ES-I3 (cell line): ENCODE measurements at regions not wholly inside any gene's neighbourhood (a gene's known extent, or its start where the extent isn't known, plus 50 kb on each side); places are given as distances from the start of the nearest gene placed in this dataset.

Source experiments
- H3K36me3 ChIP-seq: 2 replicates; pipeline ENCODE4 v1.6.1; 2013; ENCODE audit warnings: mild to moderate bottlenecking, low read length, control low read depth, moderate library complexity; ENCODE audit not compliant: insufficient read depth
- H3K4me1 ChIP-seq: 2 replicates; pipeline ENCODE4 v1.6.1; 2013; ENCODE audit warnings: mild to moderate bottlenecking, control low read depth, low read length; ENCODE audit not compliant: insufficient read depth
- H3K9ac ChIP-seq: 2 replicates; pipeline ENCODE4 v1.6.1; 2013; ENCODE audit warnings: low read depth, mild to moderate bottlenecking, low read length, moderate library complexity
- H3K9me3 ChIP-seq: 2 replicates; pipeline ENCODE4 v1.6.1; 2013; ENCODE audit warnings: mild to moderate bottlenecking, low read length, moderate library complexity; ENCODE audit not compliant: control insufficient read depth, insufficient read depth

- Histone ChIP-seq H3K36me3 (no peaks in the 10 kb centered on the region), H3K9ac (no peak overlapping the region), H3K4me1 (no peaks in the 10 kb centered on the region), H3K9me3 (0 out of 2 replicates have a peak, but pooled peaks cover 2% of the 10 kb centered on the region)
Measured at GRCh38 chr14:81859046-81859445, 325.4 kb upstream of the SEL1L start.

- Histone ChIP-seq H3K9ac (no peak overlapping the region), H3K4me1 (no peaks in the 10 kb centered on the region), H3K9me3 (no peaks in the 10 kb centered on the region), H3K36me3 (no peaks in the 10 kb centered on the region)
Measured at GRCh38 chr14:81868172-81868571, 334.5 kb upstream of the SEL1L start.

- H3K9me3 ChIP-seq, result no peaks in the 10 kb centered on the region
Measured at GRCh38 chr14:81871706-81872105, 338.1 kb upstream of the SEL1L start.

GRCh38 chr14:81884382-81884781 lies 350.7 kb upstream of the SEL1L start:
- H3K9me3 ChIP-seq, result no peaks in the 10 kb centered on the region
- H3K36me3 ChIP-seq, result no peaks in the 10 kb centered on the region
- no peak overlapping the region for H3K9ac ChIP-seq
- H3K4me1 ChIP-seq, result no peaks in the 10 kb centered on the region

More at GRCh38 chr14:81871706-81872105, 338.1 kb upstream of the SEL1L start:
- no peaks in the 10 kb centered on the region for H3K4me1 ChIP-seq
- H3K9ac ChIP-seq, result no peak overlapping the region
- no peaks in the 10 kb centered on the region for H3K36me3 ChIP-seq

- Histone ChIP-seq H3K9ac (no peak overlapping the region), H3K4me1 (no peaks in the 10 kb centered on the region), H3K36me3 (no peaks in the 10 kb centered on the region), H3K9me3 (no peaks in the 10 kb centered on the region)
Measured at GRCh38 chr14:81886588-81886987, 352.9 kb upstream of the SEL1L start.

GRCh38 chr14:81889529-81889928 lies 355.9 kb upstream of the SEL1L start:
- no peaks in the 10 kb centered on the region for H3K36me3 ChIP-seq
- no peaks in the 10 kb centered on the region for H3K9me3 ChIP-seq
- no peaks in the 10 kb centered on the region for H3K4me1 ChIP-seq
- no peak overlapping the region for H3K9ac ChIP-seq

GRCh38 chr14:81890020-81890419 lies 356.4 kb upstream of the SEL1L start:
- Histone ChIP-seq H3K4me1 (no peaks in the 10 kb centered on the region), H3K36me3 (no peaks in the 10 kb centered on the region), H3K9me3 (no peaks in the 10 kb centered on the region), H3K9ac (no peak overlapping the region)

GRCh38 chr14:81903477-81903876 lies 369.8 kb upstream of the SEL1L start:
- no peaks in the 10 kb centered on the region for H3K36me3 ChIP-seq
- 0 out of 2 replicates have a peak, but pooled peaks cover 3% of the 10 kb centered on the region for H3K9me3 ChIP-seq

GRCh38 chr14:81927070-81927469 lies 393.4 kb upstream of the SEL1L start:
- Histone ChIP-seq H3K9ac (no peak overlapping the region), H3K4me1 (no peaks in the 10 kb centered on the region), H3K9me3 (no peaks in the 10 kb centered on the region), H3K36me3 (no peaks in the 10 kb centered on the region)

More at GRCh38 chr14:81903477-81903876, 369.8 kb upstream of the SEL1L start:
- no peaks in the 10 kb centered on the region for H3K4me1 ChIP-seq
- H3K9ac ChIP-seq, result no peak overlapping the region

GRCh38 chr14:81931828-81932227 lies 398.2 kb upstream of the SEL1L start:
- no peaks in the 10 kb centered on the region for H3K9me3 ChIP-seq
- no peaks in the 10 kb centered on the region for H3K36me3 ChIP-seq
- H3K9ac ChIP-seq, result no peak overlapping the region

GRCh38 chr14:81936348-81936747 lies 402.7 kb upstream of the SEL1L start:
- H3K4me1 ChIP-seq, result no peaks in the 10 kb centered on the region
- H3K36me3 ChIP-seq, result no peaks in the 10 kb centered on the region
- no peak overlapping the region for H3K9ac ChIP-seq
- no peaks in the 10 kb centered on the region for H3K9me3 ChIP-seq

More at GRCh38 chr14:81931828-81932227, 398.2 kb upstream of the SEL1L start:
- no peaks in the 10 kb centered on the region for H3K4me1 ChIP-seq

- no peaks in the 10 kb centered on the region for H3K9me3 ChIP-seq
- H3K9ac ChIP-seq, result no peak overlapping the region
- H3K36me3 ChIP-seq, result no peaks in the 10 kb centered on the region
Measured at GRCh38 chr14:81936902-81937301, 403.2 kb upstream of the SEL1L start.

GRCh38 chr14:81938341-81938740 lies 404.7 kb upstream of the SEL1L start:
- Histone ChIP-seq H3K36me3 (no peaks in the 10 kb centered on the region), H3K9me3 (no peaks in the 10 kb centered on the region), H3K4me1 (no peaks in the 10 kb centered on the region), H3K9ac (no peak overlapping the region)

More at GRCh38 chr14:81936902-81937301, 403.2 kb upstream of the SEL1L start:
- H3K4me1 ChIP-seq, result no peaks in the 10 kb centered on the region

- Histone ChIP-seq H3K4me1 (no peaks in the 10 kb centered on the region), H3K9ac (no peak overlapping the region), H3K36me3 (no peaks in the 10 kb centered on the region), H3K9me3 (no peaks in the 10 kb centered on the region)
Measured at GRCh38 chr14:81940651-81941050, 407.0 kb upstream of the SEL1L start.

- Histone ChIP-seq H3K36me3 (no peaks in the 10 kb centered on the region), H3K9ac (no peak overlapping the region), H3K4me1 (no peaks in the 10 kb centered on the region), H3K9me3 (no peaks in the 10 kb centered on the region)
Measured at GRCh38 chr14:81942071-81942470, 408.4 kb upstream of the SEL1L start.

GRCh38 chr14:81946375-81946774 lies 412.7 kb upstream of the SEL1L start:
- Histone ChIP-seq H3K4me1 (no peaks in the 10 kb centered on the region), H3K9ac (no peak overlapping the region), H3K9me3 (no peaks in the 10 kb centered on the region), H3K36me3 (no peaks in the 10 kb centered on the region)
